Kasumi-1 (cell line): ENCODE measurements at regions not wholly inside any gene's neighbourhood (a gene's known extent, or its start where the extent isn't known, plus 50 kb on each side); places are given as distances from the start of the nearest gene placed in this dataset.
"Not testable (repeated sequence)": the region's sequence is repeated elsewhere in the genome, so short reads cannot be mapped to it uniquely, and the experiment has no call there.

Experiments used
- DNase-seq, 2 experiments: peaks; one replicate each; lab custom pipeline; 2025; lab: John Stamatoyannopoulos, UW

GRCh38 chr10:36450380-36450779 lies 675.0 kb upstream of the ANKRD30A start:
- no peak for DNase-seq

GRCh38 chr10:36448760-36449691 lies 676.4 kb upstream of the ANKRD30A start:
- no peak for DNase-seq

GRCh38 chr10:36446881-36447280 lies 678.5 kb upstream of the ANKRD30A start:
- DNase-seq, result no peak

- no peak for DNase-seq
Measured at GRCh38 chr10:36443233-36443632, 682.2 kb upstream of the ANKRD30A start.

- no peak for DNase-seq
Measured at GRCh38 chr10:36441557-36441956, 683.8 kb upstream of the ANKRD30A start.

GRCh38 chr10:36440539-36440938 lies 684.9 kb upstream of the ANKRD30A start:
- DNase-seq, result no peak

- no peak for DNase-seq
Measured at GRCh38 chr10:36437367-36437766, 688.0 kb upstream of the ANKRD30A start.

GRCh38 chr10:36428507-36428906 lies 696.9 kb upstream of the ANKRD30A start:
- DNase-seq, result no peak

- DNase-seq, result no peak
Measured at GRCh38 chr10:36425131-36425797, 700.1 kb upstream of the ANKRD30A start.

- no peak for DNase-seq
Measured at GRCh38 chr10:36424502-36424901, 700.9 kb upstream of the ANKRD30A start.

GRCh38 chr10:36423821-36424248 lies 701.6 kb upstream of the ANKRD30A start:
- no peak for DNase-seq

GRCh38 chr10:36421992-36422391 lies 703.4 kb upstream of the ANKRD30A start:
- DNase-seq, result no peak

GRCh38 chr10:36416513-36416912 lies 708.9 kb upstream of the ANKRD30A start:
- no peak for DNase-seq

- DNase-seq, result no peak
Measured at GRCh38 chr10:36412942-36413341, 712.5 kb upstream of the ANKRD30A start.

GRCh38 chr10:36400238-36400637 lies 725.2 kb upstream of the ANKRD30A start:
- not testable (repeated sequence) for DNase-seq

- no peak for DNase-seq
Measured at GRCh38 chr10:36393801-36394200, 731.6 kb upstream of the ANKRD30A start.

GRCh38 chr10:36391405-36391804 lies 734.0 kb upstream of the ANKRD30A start:
- DNase-seq, result no peak

- no peak for DNase-seq
Measured at GRCh38 chr10:36390221-36390620, 735.2 kb upstream of the ANKRD30A start.

- DNase-seq, result no peak
Measured at GRCh38 chr10:36388166-36388565, 737.2 kb upstream of the ANKRD30A start.

- DNase-seq, result no peak
Measured at GRCh38 chr10:36385693-36386092, 739.7 kb upstream of the ANKRD30A start.

- DNase-seq, result peak; percentile 36 to 41
Measured at GRCh38 chr10:36383349-36383748, 741.3 kb upstream of the FZD8 start.

GRCh38 chr10:36381748-36382147 lies 739.7 kb upstream of the FZD8 start:
- DNase-seq, result no peak

GRCh38 chr10:36380538-36380937 lies 738.4 kb upstream of the FZD8 start:
- DNase-seq, result no peak
